ENCODE measurements at regions not wholly inside any gene's neighbourhood (a gene's known extent, or its start where the extent isn't known, plus 50 kb on each side); places are given as distances from the start of the nearest gene placed in this dataset.

GRCh38 chr19:30710721-30711120 is 338.5 kb downstream of the ZNF536 start:
- TF ChIP-seq, protein P1, sequence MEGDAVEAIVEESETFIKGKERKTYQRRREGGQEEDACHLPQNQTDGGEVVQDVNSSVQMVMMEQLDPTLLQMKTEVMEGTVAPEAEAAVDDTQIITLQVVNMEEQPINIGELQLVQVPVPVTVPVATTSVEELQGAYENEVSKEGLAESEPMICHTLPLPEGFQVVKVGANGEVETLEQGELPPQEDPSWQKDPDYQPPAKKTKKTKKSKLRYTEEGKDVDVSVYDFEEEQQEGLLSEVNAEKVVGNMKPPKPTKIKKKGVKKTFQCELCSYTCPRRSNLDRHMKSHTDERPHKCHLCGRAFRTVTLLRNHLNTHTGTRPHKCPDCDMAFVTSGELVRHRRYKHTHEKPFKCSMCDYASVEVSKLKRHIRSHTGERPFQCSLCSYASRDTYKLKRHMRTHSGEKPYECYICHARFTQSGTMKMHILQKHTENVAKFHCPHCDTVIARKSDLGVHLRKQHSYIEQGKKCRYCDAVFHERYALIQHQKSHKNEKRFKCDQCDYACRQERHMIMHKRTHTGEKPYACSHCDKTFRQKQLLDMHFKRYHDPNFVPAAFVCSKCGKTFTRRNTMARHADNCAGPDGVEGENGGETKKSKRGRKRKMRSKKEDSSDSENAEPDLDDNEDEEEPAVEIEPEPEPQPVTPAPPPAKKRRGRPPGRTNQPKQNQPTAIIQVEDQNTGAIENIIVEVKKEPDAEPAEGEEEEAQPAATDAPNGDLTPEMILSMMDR (conservative IDR thresholded peaks at IDR 0.05; ENCODE audit: low read length) = no peak
- no peak for TF ChIP-seq EZH2phosphoT487 (IDR thresholded peaks at IDR 0.05; ENCODE audit: borderline replicate concordance, low read depth, low read length)
